ENCODE measurements at regions not wholly inside any gene's neighbourhood (a gene's known extent, or its start where the extent isn't known, plus 50 kb on each side); places are given as distances from the start of the nearest gene placed in this dataset.

GRCh38 chr7:31284106-31284505 is 56.4 kb downstream of the NEUROD6 start:
- Histone ChIP-seq H3K27ac (ENCODE audit: low read depth, low read length, poor library complexity, severe bottlenecking) (no peak overlapping the region), H3K4me3 (ENCODE audit: low read depth, low read length, poor library complexity, severe bottlenecking) (no peak overlapping the region), H3K9ac (ENCODE audit: low read length) (no peak overlapping the region), H3K9me2 (ENCODE audit: low read depth, low read length) (no peaks in the 10 kb centered on the region), H2AFZ (ENCODE audit: low read length) (no peak overlapping the region), H3K27me3 (ENCODE audit: insufficient read depth, low read length) (no peaks in the 10 kb centered on the region), H3K9me3 (ENCODE audit: low read length) (no peaks in the 10 kb centered on the region), H3K4me2 (ENCODE audit: low read length) (no peak overlapping the region), H3K79me2 (ENCODE audit: insufficient read depth, low read length) (no peaks in the 10 kb centered on the region), H3K4me1 (ENCODE audit: insufficient read depth, low read length, severe bottlenecking) (no peaks in the 10 kb centered on the region), H3F3A (ENCODE audit: insufficient read depth, low read length) (no peaks in the 10 kb centered on the region), H3K36me3 (ENCODE audit: insufficient read depth, low read length) (no peaks in the 10 kb centered on the region), H4K20me1 (ENCODE audit: insufficient read depth, low read length) (no peaks in the 10 kb centered on the region)
- no peak for TF ChIP-seq EZH2 (IDR thresholded peaks at IDR 0.05; ENCODE audit: borderline replicate concordance, low read length)
- TF ChIP-seq CTCF (IDR thresholded peaks at IDR 0.05; ENCODE audit: low read length) = no peak

GRCh38 chr7:31271641-31272405 is 68.7 kb downstream of the NEUROD6 start:
- no peak for TF ChIP-seq CTCF (IDR thresholded peaks at IDR 0.05; ENCODE audit: low read length)
- TF ChIP-seq EZH2 (IDR thresholded peaks at IDR 0.05; ENCODE audit: borderline replicate concordance, low read length) = no peak
- no peak overlapping the region for H2AFZ ChIP-seq (ENCODE audit: low read length)
- no peaks in the 10 kb centered on the region for H3K4me1 ChIP-seq (ENCODE audit: insufficient read depth, low read length, severe bottlenecking)
- H3K27ac ChIP-seq (ENCODE audit: low read depth, low read length, poor library complexity, severe bottlenecking) = no peak overlapping the region
- H3K27me3 ChIP-seq (ENCODE audit: insufficient read depth, low read length) = no peaks in the 10 kb centered on the region
- H3K79me2 ChIP-seq (ENCODE audit: insufficient read depth, low read length) = no peaks in the 10 kb centered on the region
- H3F3A ChIP-seq (ENCODE audit: insufficient read depth, low read length) = no peaks in the 10 kb centered on the region; the same call in 1 of the 2 replicates
- H3K9me3 ChIP-seq (ENCODE audit: low read length) = no peaks in the 10 kb centered on the region
- H3K9ac ChIP-seq (ENCODE audit: low read length) = no peak overlapping the region
- no peak overlapping the region for H3K4me2 ChIP-seq (ENCODE audit: low read length)
- H4K20me1 ChIP-seq (ENCODE audit: insufficient read depth, low read length) = no peaks in the 10 kb centered on the region
- H3K4me3 ChIP-seq (ENCODE audit: low read depth, low read length, poor library complexity, severe bottlenecking) = no peak overlapping the region
- H3K36me3 ChIP-seq (ENCODE audit: insufficient read depth, low read length) = no peaks in the 10 kb centered on the region
- H3K9me2 ChIP-seq (ENCODE audit: low read depth, low read length) = no peaks in the 10 kb centered on the region

- Histone ChIP-seq H3F3A (ENCODE audit: insufficient read depth, low read length) (no peaks in the 10 kb centered on the region; the same call in 1 of the 2 replicates), H3K4me2 (ENCODE audit: low read length) (no peak overlapping the region), H3K9ac (ENCODE audit: low read length) (no peak overlapping the region), H4K20me1 (ENCODE audit: insufficient read depth, low read length) (no peaks in the 10 kb centered on the region), H3K36me3 (ENCODE audit: insufficient read depth, low read length) (no peaks in the 10 kb centered on the region), H3K4me3 (ENCODE audit: low read depth, low read length, poor library complexity, severe bottlenecking) (no peak overlapping the region), H3K79me2 (ENCODE audit: insufficient read depth, low read length) (no peaks in the 10 kb centered on the region), H3K27ac (ENCODE audit: low read depth, low read length, poor library complexity, severe bottlenecking) (no peak overlapping the region), H3K4me1 (ENCODE audit: insufficient read depth, low read length, severe bottlenecking) (no peaks in the 10 kb centered on the region), H3K9me2 (ENCODE audit: low read depth, low read length) (no peaks in the 10 kb centered on the region), H2AFZ (ENCODE audit: low read length) (no peak overlapping the region), H3K9me3 (ENCODE audit: low read length) (no peaks in the 10 kb centered on the region), H3K27me3 (ENCODE audit: insufficient read depth, low read length) (no peaks in the 10 kb centered on the region)
- TF ChIP-seq EZH2 (IDR thresholded peaks at IDR 0.05; ENCODE audit: borderline replicate concordance, low read length) = no peak
- no peak for TF ChIP-seq CTCF (IDR thresholded peaks at IDR 0.05; ENCODE audit: low read length)
Measured at GRCh38 chr7:31267486-31267885, 73.0 kb downstream of the NEUROD6 start.
